ENCODE measurements at regions not wholly inside any gene's neighbourhood (a gene's known extent, or its start where the extent isn't known, plus 50 kb on each side); places are given as distances from the start of the nearest gene placed in this dataset.
A peak's percentile ranks its signal among the peaks of the same experiment; 100 is the strongest.

GRCh38 chr5:8961219-8961618, 584.7 kb downstream of the SEMA5A start:
- DNase-seq (ENCODE audit: low read depth) = no peak
- TF ChIP-seq CTCF (conservative IDR thresholded peaks at IDR 0.05; ENCODE audit: low read depth, low read length) = no peak
- H3K4me3 ChIP-seq (ENCODE audit: low read depth, low read length) = no peak overlapping the region

GRCh38 chr5:8961956-8962355, 583.9 kb downstream of the SEMA5A start:
- DNase-seq (ENCODE audit: low read depth) = peak; percentile 22
- no peak for TF ChIP-seq CTCF (conservative IDR thresholded peaks at IDR 0.05; ENCODE audit: low read depth, low read length)
- no peak overlapping the region for H3K4me3 ChIP-seq (ENCODE audit: low read depth, low read length)

- DNase-seq (ENCODE audit: low read depth) = no peak
- H3K4me3 ChIP-seq (ENCODE audit: low read depth, low read length) = no peak overlapping the region
- no peak for TF ChIP-seq CTCF (conservative IDR thresholded peaks at IDR 0.05; ENCODE audit: low read depth, low read length)
Measured at GRCh38 chr5:8981016-8981415, 564.9 kb downstream of the SEMA5A start.

- DNase-seq (ENCODE audit: low read depth) = peak; percentile 74
- H3K4me3 ChIP-seq (ENCODE audit: low read depth, low read length) = no peak overlapping the region
- TF ChIP-seq CTCF (conservative IDR thresholded peaks at IDR 0.05; ENCODE audit: low read depth, low read length) = peak; percentile 10
Measured at GRCh38 chr5:8981496-8981895, 564.4 kb downstream of the SEMA5A start.

GRCh38 chr5:8984386-8984785, 561.5 kb downstream of the SEMA5A start:
- no peak for DNase-seq (ENCODE audit: low read depth)
- H3K4me3 ChIP-seq (ENCODE audit: low read depth, low read length) = no peak overlapping the region
- no peak for TF ChIP-seq CTCF (conservative IDR thresholded peaks at IDR 0.05; ENCODE audit: low read depth, low read length)

Measured in choroid plexus epithelial cell (primary cell).